ENCODE measurements at regions not wholly inside any gene's neighbourhood (a gene's known extent, or its start where the extent isn't known, plus 50 kb on each side); places are given as distances from the start of the nearest gene placed in this dataset.

GRCh38 chr16:80254970-80255369 lies 285.8 kb upstream of the DYNLRB2 start:
- no peak overlapping the region for H3K4me3 ChIP-seq (replicated peaks in 1 of 3; ENCODE audit: insufficient read depth in 1 of 3, low read depth in 1 of 3, low read length in 3 of 3)
- no peak overlapping the region for H3K27ac ChIP-seq (ENCODE audit: insufficient read depth, low read depth, low read length)
- TF ChIP-seq POLR2AphosphoS5 (IDR thresholded peaks at IDR 0.05; ENCODE audit: insufficient read depth, low read depth, low read length) (no peak), JUN (IDR thresholded peaks at IDR 0.05; ENCODE audit: borderline replicate concordance, insufficient read depth, insufficient read length, low read depth) (no peak), FOS (IDR thresholded peaks at IDR 0.05; ENCODE audit: borderline replicate concordance, insufficient read depth, low read length) (no peak), POLR2A (IDR thresholded peaks at IDR 0.05; ENCODE audit: low read depth, low read length) (no peak), CTCF (IDR thresholded peaks at IDR 0.05; ENCODE audit: extremely low read depth in 1 of 2, insufficient read depth in 1 of 2, low read depth in 1 of 2, low read length in 2 of 2) (no peak), MAX (IDR thresholded peaks at IDR 0.05; ENCODE audit: insufficient read depth, insufficient read length) (no peak), MYC (IDR thresholded peaks at IDR 0.05; ENCODE audit: low read depth, low read length) (no peak), EZH2 (IDR thresholded peaks at IDR 0.05; ENCODE audit: borderline replicate concordance, low read depth, low read length, severe bottlenecking) (no peak), GATA2 (IDR thresholded peaks at IDR 0.05; ENCODE audit: insufficient read depth, insufficient read length, low read depth, low read length) (no peak)
- H3K36me3 ChIP-seq (ENCODE audit: control insufficient read depth in 2 of 2, extremely low read depth in 1 of 2, insufficient read depth in 2 of 2, low read length in 2 of 2) = no peaks in the 10 kb centered on the region
- no peaks in the 10 kb centered on the region for H3K4me1 ChIP-seq (ENCODE audit: control insufficient read depth, extremely low read depth, insufficient read depth, low read length)
- H3K27me3 ChIP-seq (ENCODE audit: control insufficient read depth in 2 of 2, insufficient read depth in 2 of 2, low read length in 2 of 2) = no peaks in the 10 kb centered on the region
- FAIRE-seq = no peak
- dilution Hi-C loops (cut with MboI; ENCODE audit: extremely low pct_ligation_motif_present, low sequenced_read_pairs) = no loop called here
- no peak overlapping the region for H3K4me2 ChIP-seq (ENCODE audit: insufficient read depth, low read length)
- POLR2A ChIA-PET = no interaction called here
- no peaks in the 10 kb centered on the region for H3K79me2 ChIP-seq (ENCODE audit: control insufficient read depth, insufficient read depth, low read length)
- H2AFZ ChIP-seq (ENCODE audit: low read depth, low read length) = no peak overlapping the region
- H3K9me3 ChIP-seq (replicated peaks; ENCODE audit: control insufficient read depth, insufficient read depth, low read length) = no peaks in the 10 kb centered on the region
- no peaks in the 10 kb centered on the region for H4K20me1 ChIP-seq (replicated peaks; ENCODE audit: control insufficient read depth, extremely low read depth, insufficient read depth, low read length)
- CTCF ChIA-PET = no interaction called here
- no peak for DNase-seq (ENCODE audit: low read depth, low spot score)
- no peak overlapping the region for H3K9ac ChIP-seq (replicated peaks; ENCODE audit: extremely low read depth, insufficient read depth, low read length)
- BruUV-seq (replicated peaks) = no TSS peak
- intact Hi-C loops (cut with micrococcal nuclease) = no loop called here
- no peaks in the 10 kb centered on the region for H3K9me1 ChIP-seq (replicated peaks; ENCODE audit: control insufficient read depth, extremely low read depth, insufficient read depth, low read length)

All from endothelial cell of umbilical vein (primary cell).